Suprapubic skin (tissue), 4 donors: ENCODE measurements at regions not wholly inside any gene's neighbourhood (a gene's known extent, or its start where the extent isn't known, plus 50 kb on each side); places are given as distances from the start of the nearest gene placed in this dataset.

Experiments
- DNase-seq, 2 donors: peaks; one replicate each; pipeline ENCODE4 v3.0.0-alpha.2; 2019; ENCODE audit warnings: low spot score in 2 of 2
- H3K27ac ChIP-seq: fragments of 200-600 bp; sonication (generic); one replicate; pipeline ENCODE4 v1.5.1; 2019
- H3K27me3 ChIP-seq: fragments of 200-600 bp; sonication (generic); one replicate; pipeline ENCODE4 v1.5.1; 2019
- H3K36me3 ChIP-seq: fragments of 200-600 bp; sonication (generic); one replicate; pipeline ENCODE4 v1.5.1; 2019
- H3K4me1 ChIP-seq: fragments of 200-600 bp; sonication (generic); one replicate; pipeline ENCODE4 v1.5.1; 2019
- H3K4me3 ChIP-seq: fragments of 200-600 bp; sonication (generic); one replicate; pipeline ENCODE4 v1.5.1; 2019; ENCODE audit warnings: mild to moderate bottlenecking
- H3K9me3 ChIP-seq: fragments of 200-600 bp; sonication (generic); one replicate; pipeline ENCODE4 v1.5.1; 2019
- EP300 ChIP-seq: sonication (generic); formaldehyde crosslinking; IDR thresholded peaks from one replicate; pipeline ENCODE4 v1.6.1; 2017; ENCODE audit warnings: antibody characterized with exemption
- POLR2A ChIP-seq, 2 donors: fragments of 450-650 bp; IDR thresholded peaks; one replicate each; pipeline ENCODE4 v1.6.1; 2017; ENCODE audit warnings: antibody characterized with exemption in 2 of 2, mild to moderate bottlenecking in 2 of 2, moderate library complexity in 2 of 2
- POLR2AphosphoS5 ChIP-seq, 3 donors: sonication (generic); formaldehyde crosslinking; IDR thresholded peaks; one replicate each; pipeline ENCODE4 v1.6.1; 2017; ENCODE audit warnings: antibody characterized with exemption in 3 of 3
- WGBS: methylation state at CpG from one replicate; pipeline ENCODE4 v1.1.5; 2018; 5-methylcytosine and 5-hydroxymethylcytosine counted together
- TF ChIP-seq, protein P1 (sequence below), 2 donors: fragments of 200-600 bp in 1 of 2; fragments of 450-650 bp in 1 of 2; sonication (generic) in 1 of 2; IDR thresholded peaks; one replicate each; pipeline ENCODE4 v1.5.1; 2016 to 2019; ENCODE audit warnings: antibody characterized with exemption in 2 of 2, mild to moderate bottlenecking in 1 of 2, moderate library complexity in 1 of 2

DNA sequence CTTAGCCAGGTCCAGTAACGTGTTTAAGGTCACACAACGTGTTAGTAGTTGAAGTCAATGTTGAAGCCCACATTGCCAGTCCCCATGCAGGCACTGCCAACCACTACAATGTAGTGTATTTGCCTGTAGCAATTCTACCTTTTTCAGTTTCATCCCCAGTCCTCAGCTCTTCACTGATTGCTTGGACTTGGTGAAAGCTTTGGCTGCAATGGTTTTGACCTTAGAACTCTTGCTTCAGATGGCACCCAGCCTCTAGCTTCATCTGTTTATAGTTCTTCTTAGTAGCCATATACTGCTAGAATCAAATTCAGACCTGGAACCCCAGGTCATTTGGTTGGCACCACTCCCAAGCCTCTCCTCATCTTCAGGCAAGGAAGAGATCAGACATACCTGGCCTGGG lies 345.4 kb upstream of the SEMA6D start:
- H3K36me3 ChIP-seq, result no peaks in the 10 kb centered on the region
- WGBS, result 89% methylated on average over 2 of the region's 2 CpGs
- H3K9me3 ChIP-seq, result no peaks in the 10 kb centered on the region
- DNase-seq, result no peak
- no peak overlapping the region for H3K4me3 ChIP-seq
- TF ChIP-seq POLR2A (IDR thresholded peaks at IDR 0.05) (no peak), POLR2AphosphoS5 (IDR thresholded peaks at IDR 0.05) (no peak), EP300 (no peak)
- TF ChIP-seq, protein P1, sequence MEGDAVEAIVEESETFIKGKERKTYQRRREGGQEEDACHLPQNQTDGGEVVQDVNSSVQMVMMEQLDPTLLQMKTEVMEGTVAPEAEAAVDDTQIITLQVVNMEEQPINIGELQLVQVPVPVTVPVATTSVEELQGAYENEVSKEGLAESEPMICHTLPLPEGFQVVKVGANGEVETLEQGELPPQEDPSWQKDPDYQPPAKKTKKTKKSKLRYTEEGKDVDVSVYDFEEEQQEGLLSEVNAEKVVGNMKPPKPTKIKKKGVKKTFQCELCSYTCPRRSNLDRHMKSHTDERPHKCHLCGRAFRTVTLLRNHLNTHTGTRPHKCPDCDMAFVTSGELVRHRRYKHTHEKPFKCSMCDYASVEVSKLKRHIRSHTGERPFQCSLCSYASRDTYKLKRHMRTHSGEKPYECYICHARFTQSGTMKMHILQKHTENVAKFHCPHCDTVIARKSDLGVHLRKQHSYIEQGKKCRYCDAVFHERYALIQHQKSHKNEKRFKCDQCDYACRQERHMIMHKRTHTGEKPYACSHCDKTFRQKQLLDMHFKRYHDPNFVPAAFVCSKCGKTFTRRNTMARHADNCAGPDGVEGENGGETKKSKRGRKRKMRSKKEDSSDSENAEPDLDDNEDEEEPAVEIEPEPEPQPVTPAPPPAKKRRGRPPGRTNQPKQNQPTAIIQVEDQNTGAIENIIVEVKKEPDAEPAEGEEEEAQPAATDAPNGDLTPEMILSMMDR (IDR thresholded peaks at IDR 0.05), result no peak
- no peaks in the 10 kb centered on the region for H3K4me1 ChIP-seq
- H3K27ac ChIP-seq, result no peak overlapping the region
- no peaks in the 10 kb centered on the region for H3K27me3 ChIP-seq

DNA sequence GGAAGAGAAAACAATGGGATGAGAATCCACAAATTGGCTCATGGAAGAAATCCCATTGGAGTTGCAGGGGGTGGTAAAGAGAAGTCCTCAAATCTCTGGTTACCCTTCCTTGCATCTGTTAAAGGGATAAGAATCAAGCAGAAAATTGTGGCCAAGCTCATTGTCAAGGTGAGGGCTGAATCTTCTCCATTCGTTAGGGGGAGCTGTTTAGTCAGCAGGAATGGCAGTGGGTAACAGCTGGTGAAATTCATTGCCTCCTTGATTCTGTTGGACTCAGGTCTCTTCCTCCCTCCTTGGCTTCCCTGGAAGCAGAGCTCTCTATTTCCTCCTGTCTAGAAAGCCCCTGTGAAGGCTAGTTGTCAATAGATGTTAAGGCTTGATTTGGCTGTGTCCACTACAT lies 343.1 kb upstream of the SEMA6D start:
- DNase-seq, result no peak
- no peaks in the 10 kb centered on the region for H3K36me3 ChIP-seq
- 25% methylated on average over 1 of the region's 1 CpG for WGBS
- no peaks in the 10 kb centered on the region for H3K4me1 ChIP-seq
- H3K27me3 ChIP-seq, result no peaks in the 10 kb centered on the region
- no peak overlapping the region for H3K4me3 ChIP-seq
- H3K27ac ChIP-seq, result no peak overlapping the region
- TF ChIP-seq POLR2A (IDR thresholded peaks at IDR 0.05) (no peak), POLR2AphosphoS5 (IDR thresholded peaks at IDR 0.05) (no peak), EP300 (no peak)
- TF ChIP-seq, protein P1 (IDR thresholded peaks at IDR 0.05), result no peak
- no peaks in the 10 kb centered on the region for H3K9me3 ChIP-seq

DNA sequence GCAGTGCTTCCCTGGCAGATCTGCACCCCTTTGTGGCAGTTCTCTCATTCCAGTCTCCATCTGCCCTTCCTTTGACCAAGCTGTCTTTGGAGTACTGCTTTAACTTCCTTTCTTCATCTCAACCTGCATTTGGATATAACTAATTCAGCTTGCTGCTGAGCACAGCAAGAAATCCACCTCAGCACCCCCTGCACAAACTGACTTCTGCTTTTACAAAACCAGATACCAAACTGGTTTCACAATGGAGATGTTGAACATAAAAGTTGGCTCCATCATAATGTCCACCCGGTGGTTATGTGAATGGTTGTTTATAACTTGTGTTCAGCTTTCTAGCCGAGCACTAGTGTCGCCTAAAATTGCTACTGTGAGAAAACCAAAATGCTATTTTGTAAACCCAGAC lies 341.1 kb upstream of the SEMA6D start:
- no peaks in the 10 kb centered on the region for H3K27me3 ChIP-seq
- no peaks in the 10 kb centered on the region for H3K9me3 ChIP-seq
- no peak overlapping the region for H3K4me3 ChIP-seq
- H3K4me1 ChIP-seq, result no peaks in the 10 kb centered on the region
- TF ChIP-seq, protein P1 (IDR thresholded peaks at IDR 0.05), result no peak
- no peak for TF ChIP-seq POLR2AphosphoS5 (IDR thresholded peaks at IDR 0.05)
- DNase-seq, result no peak
- H3K27ac ChIP-seq, result no peak overlapping the region
- no peaks in the 10 kb centered on the region for H3K36me3 ChIP-seq
- WGBS, result 87% methylated on average over 3 of the region's 3 CpGs

DNA sequence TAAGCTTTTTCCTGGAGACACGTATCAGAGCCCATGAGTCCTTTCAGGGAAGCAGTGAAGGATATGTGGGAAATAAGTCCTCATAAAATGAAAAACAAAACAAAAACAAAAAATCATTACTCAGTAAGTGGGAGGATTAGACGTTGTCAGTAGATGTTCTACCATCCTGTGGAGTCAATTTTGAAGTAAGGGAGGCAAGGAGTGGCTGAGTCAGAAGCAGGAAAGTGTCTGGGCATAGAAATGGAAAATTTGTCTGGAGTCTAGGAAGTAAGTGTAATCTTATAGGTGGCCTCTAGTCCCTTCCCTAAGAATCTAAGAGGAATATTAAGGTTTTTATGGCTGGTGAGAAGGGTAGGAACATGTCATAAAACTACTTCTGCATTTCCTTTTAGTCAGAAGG lies 339.8 kb upstream of the SEMA6D start:
- no peaks in the 10 kb centered on the region for H3K4me1 ChIP-seq
- no peak overlapping the region for H3K27ac ChIP-seq
- 54% methylated on average over 2 of the region's 2 CpGs for WGBS

DNA sequence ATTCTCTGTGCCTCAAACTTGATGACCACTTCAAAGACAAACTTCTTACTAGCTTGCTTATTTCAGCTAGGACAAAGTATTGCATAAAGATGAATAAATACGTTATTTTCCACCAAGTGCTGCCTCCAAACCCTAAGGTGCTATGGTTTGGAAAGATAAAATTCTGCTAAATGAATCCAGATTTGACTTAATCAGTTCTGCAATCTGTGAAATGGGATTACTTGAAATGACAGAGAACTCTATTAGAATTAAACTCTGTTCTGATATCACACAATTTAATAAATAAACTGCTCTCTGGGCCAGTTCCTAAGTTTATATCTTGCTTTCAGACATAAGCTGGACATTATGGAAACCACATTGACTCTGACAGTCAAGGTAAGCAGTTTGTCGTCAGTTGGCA lies 338.8 kb upstream of the SEMA6D start:
- no peak overlapping the region for H3K27ac ChIP-seq
- no peak overlapping the region for H3K4me3 ChIP-seq
- WGBS, result 92% methylated on average over 2 of the region's 2 CpGs
- no peaks in the 10 kb centered on the region for H3K27me3 ChIP-seq
- H3K36me3 ChIP-seq, result no peaks in the 10 kb centered on the region
- TF ChIP-seq EP300, result no peak
- no peak for TF ChIP-seq POLR2AphosphoS5 (IDR thresholded peaks at IDR 0.05)
- no peak for TF ChIP-seq POLR2A (IDR thresholded peaks at IDR 0.05)
- TF ChIP-seq, protein P1 (IDR thresholded peaks at IDR 0.05), result no peak
- no peaks in the 10 kb centered on the region for H3K4me1 ChIP-seq
- H3K9me3 ChIP-seq, result no peaks in the 10 kb centered on the region
- DNase-seq, result no peak

More for the DNA sequence above, 339.8 kb upstream of the SEMA6D start:
- Histone ChIP-seq H3K27me3 (no peaks in the 10 kb centered on the region), H3K9me3 (no peaks in the 10 kb centered on the region), H3K4me3 (no peak overlapping the region), H3K36me3 (no peaks in the 10 kb centered on the region)
- no peak for DNase-seq
- TF ChIP-seq, protein P1 (IDR thresholded peaks at IDR 0.05), result no peak
- TF ChIP-seq EP300 (no peak), POLR2A (IDR thresholded peaks at IDR 0.05) (no peak), POLR2AphosphoS5 (IDR thresholded peaks at IDR 0.05) (no peak)
